ENCODE measurements at regions not wholly inside any gene's neighbourhood (a gene's known extent, or its start where the extent isn't known, plus 50 kb on each side); places are given as distances from the start of the nearest gene placed in this dataset.

DNA sequence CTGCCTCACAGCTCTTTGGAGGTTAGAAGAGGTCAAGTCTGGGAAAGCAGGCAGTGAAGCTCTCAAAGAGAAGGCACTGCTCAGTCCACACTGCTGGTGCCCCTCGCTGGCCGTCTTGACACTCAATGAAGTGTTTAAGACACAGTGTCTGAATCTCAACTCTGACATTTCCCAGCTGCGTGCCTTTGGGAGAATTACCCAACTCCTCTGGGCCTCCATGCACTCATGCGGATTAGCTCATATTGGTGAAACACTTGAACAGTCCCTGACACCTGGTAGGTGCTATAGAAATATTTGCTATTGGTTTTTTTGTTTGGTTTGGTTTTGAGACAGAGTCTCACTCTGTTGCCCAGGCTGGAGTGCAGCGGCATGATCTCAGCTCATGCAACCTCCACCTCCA, 281.0 kb downstream of the SRBD1 start:
- DNase-seq (ENCODE audit: low spot score) = no peak
- 83% methylated on average over 5 of the region's 5 CpGs for WGBS
- no peaks in the 10 kb centered on the region for H3K27me3 ChIP-seq (ENCODE audit: control insufficient read depth in 4 of 4, insufficient read depth in 4 of 4, low read length in 3 of 4)
- peaks cover 10 to 22% (median 18%) of the 10 kb centered on the region in 4 donors for H3K4me1 ChIP-seq (ENCODE audit: control insufficient read depth in 4 of 4, insufficient read depth in 4 of 4, low read length in 3 of 4)
- TF ChIP-seq, protein P1, sequence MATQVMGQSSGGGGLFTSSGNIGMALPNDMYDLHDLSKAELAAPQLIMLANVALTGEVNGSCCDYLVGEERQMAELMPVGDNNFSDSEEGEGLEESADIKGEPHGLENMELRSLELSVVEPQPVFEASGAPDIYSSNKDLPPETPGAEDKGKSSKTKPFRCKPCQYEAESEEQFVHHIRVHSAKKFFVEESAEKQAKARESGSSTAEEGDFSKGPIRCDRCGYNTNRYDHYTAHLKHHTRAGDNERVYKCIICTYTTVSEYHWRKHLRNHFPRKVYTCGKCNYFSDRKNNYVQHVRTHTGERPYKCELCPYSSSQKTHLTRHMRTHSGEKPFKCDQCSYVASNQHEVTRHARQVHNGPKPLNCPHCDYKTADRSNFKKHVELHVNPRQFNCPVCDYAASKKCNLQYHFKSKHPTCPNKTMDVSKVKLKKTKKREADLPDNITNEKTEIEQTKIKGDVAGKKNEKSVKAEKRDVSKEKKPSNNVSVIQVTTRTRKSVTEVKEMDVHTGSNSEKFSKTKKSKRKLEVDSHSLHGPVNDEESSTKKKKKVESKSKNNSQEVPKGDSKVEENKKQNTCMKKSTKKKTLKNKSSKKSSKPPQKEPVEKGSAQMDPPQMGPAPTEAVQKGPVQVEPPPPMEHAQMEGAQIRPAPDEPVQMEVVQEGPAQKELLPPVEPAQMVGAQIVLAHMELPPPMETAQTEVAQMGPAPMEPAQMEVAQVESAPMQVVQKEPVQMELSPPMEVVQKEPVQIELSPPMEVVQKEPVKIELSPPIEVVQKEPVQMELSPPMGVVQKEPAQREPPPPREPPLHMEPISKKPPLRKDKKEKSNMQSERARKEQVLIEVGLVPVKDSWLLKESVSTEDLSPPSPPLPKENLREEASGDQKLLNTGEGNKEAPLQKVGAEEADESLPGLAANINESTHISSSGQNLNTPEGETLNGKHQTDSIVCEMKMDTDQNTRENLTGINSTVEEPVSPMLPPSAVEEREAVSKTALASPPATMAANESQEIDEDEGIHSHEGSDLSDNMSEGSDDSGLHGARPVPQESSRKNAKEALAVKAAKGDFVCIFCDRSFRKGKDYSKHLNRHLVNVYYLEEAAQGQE (IDR thresholded peaks at IDR 0.05) = no peak
- no peak overlapping the region for H3K4me3 ChIP-seq (ENCODE audit: low read depth in 1 of 3, low read length in 3 of 3)
- H3K36me3 ChIP-seq (ENCODE audit: control insufficient read depth in 4 of 4, insufficient read depth in 3 of 4, low read depth in 1 of 4, low read length in 3 of 4) = no peaks in the 10 kb centered on the region
- H3K9me3 ChIP-seq (ENCODE audit: control insufficient read depth in 4 of 4, low read length in 3 of 4) = no peaks in the 10 kb centered on the region
- H3K27ac ChIP-seq (ENCODE audit: low read depth in 1 of 2, low read length in 2 of 2) = no peak overlapping the region
- no peak overlapping the region for H3K9ac ChIP-seq (ENCODE audit: low read depth in 1 of 2, low read length in 2 of 2)

DNA sequence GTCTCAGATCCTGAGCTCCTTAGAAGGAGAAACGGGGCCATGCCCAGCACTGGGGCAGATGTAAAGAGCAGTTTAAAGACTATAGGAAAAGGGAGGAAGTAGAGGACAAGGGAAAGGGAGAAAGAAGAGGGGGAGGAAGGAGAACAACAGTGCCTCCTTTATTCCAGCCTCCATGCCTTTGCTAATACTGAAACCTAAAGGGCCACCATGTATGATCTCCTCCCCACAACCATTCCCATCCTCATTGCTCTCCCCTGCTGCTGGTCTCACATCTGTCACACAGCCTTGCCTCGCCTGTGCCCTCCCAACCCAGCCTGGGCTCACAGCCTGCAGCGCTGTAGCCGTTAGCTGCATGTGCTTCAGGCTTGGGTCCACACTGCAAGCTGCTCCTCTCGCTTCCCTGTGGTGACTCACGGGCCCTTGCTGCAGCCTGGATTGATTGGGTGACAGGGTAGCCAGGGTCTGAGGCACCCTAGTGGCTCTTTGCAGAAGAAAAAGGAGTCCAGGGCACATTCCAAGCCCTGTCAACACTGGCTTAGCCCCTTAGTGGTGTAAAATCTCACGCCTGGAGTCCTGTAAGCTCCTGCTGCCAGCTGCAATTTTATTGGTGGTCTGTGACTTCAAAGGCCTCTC, 281.9 kb downstream of the SRBD1 start:
- TF ChIP-seq RXRA (IDR thresholded peaks at IDR 0.05) = no peak
- no peak overlapping the region for H3K27ac ChIP-seq (ENCODE audit: low read depth in 1 of 2, low read length in 2 of 2)
- no peaks in the 10 kb centered on the region for H3K27me3 ChIP-seq (ENCODE audit: control insufficient read depth in 4 of 4, insufficient read depth in 4 of 4, low read length in 3 of 4)
- H3K4me1 ChIP-seq (ENCODE audit: control insufficient read depth in 4 of 4, insufficient read depth in 4 of 4, low read length in 3 of 4) = peaks cover 10 to 22% (median 18%) of the 10 kb centered on the region in 4 donors
- 84% methylated on average over 7 of the region's 7 CpGs for WGBS
- no peak for DNase-seq (ENCODE audit: low spot score)
- no peaks in the 10 kb centered on the region for H3K36me3 ChIP-seq (ENCODE audit: control insufficient read depth in 4 of 4, insufficient read depth in 3 of 4, low read depth in 1 of 4, low read length in 3 of 4)
- no peak overlapping the region for H3K9ac ChIP-seq (ENCODE audit: low read depth in 1 of 2, low read length in 2 of 2)
- no peak overlapping the region for H3K4me3 ChIP-seq (ENCODE audit: low read depth in 1 of 3, low read length in 3 of 3)
- no peaks in the 10 kb centered on the region for H3K9me3 ChIP-seq (ENCODE audit: control insufficient read depth in 4 of 4, low read length in 3 of 4)

DNA sequence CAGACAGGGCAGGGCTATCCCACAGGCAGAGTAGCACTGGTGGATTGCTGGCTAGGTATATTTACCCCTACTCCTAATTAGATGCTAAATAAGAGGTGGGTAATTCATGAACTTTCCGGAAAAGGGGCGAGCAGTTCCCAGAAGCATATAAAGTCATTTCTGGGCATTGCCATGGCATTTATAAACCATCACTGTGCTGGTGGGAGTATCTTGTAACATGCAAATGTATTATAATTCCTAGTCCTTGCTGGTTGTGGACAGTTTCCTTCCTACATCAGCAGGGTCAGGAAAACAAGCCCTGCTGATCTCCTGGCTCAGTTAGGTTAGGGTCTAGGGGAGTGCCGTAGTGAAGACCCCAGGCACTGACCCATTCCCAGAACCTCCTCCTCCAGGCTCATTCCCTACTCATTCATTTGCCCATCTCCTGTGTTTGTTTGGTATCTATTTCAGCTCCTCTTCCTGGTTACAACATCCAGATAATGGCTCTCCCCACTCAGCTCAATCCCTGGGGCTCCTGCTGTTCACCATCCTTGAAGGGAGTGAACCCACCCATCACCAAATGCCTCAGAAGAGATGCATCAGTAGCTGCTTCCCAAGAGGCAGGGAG, 282.7 kb downstream of the SRBD1 start:
- WGBS = 93% methylated on average over 3 of the region's 3 CpGs
- H3K27ac ChIP-seq (ENCODE audit: low read depth in 1 of 2, low read length in 2 of 2) = no peak overlapping the region
- H3K9me3 ChIP-seq (ENCODE audit: control insufficient read depth in 4 of 4, low read length in 3 of 4) = peaks cover 0 to 3% (median 1%) of the 10 kb centered on the region in 4 donors
- no peak overlapping the region for H3K4me3 ChIP-seq (ENCODE audit: low read depth in 1 of 3, low read length in 3 of 3)
- H3K9ac ChIP-seq (ENCODE audit: low read depth in 1 of 2, low read length in 2 of 2) = no peak overlapping the region
- no peaks in the 10 kb centered on the region for H3K36me3 ChIP-seq (ENCODE audit: control insufficient read depth in 4 of 4, insufficient read depth in 3 of 4, low read depth in 1 of 4, low read length in 3 of 4)
- no peak for DNase-seq (ENCODE audit: low spot score)
- peaks cover 10 to 22% (median 18%) of the 10 kb centered on the region in 4 donors for H3K4me1 ChIP-seq (ENCODE audit: control insufficient read depth in 4 of 4, insufficient read depth in 4 of 4, low read length in 3 of 4)
- H3K27me3 ChIP-seq (ENCODE audit: control insufficient read depth in 4 of 4, insufficient read depth in 4 of 4, low read length in 3 of 4) = no peaks in the 10 kb centered on the region
- TF ChIP-seq JUND (IDR thresholded peaks at IDR 0.05) = no peak

DNA sequence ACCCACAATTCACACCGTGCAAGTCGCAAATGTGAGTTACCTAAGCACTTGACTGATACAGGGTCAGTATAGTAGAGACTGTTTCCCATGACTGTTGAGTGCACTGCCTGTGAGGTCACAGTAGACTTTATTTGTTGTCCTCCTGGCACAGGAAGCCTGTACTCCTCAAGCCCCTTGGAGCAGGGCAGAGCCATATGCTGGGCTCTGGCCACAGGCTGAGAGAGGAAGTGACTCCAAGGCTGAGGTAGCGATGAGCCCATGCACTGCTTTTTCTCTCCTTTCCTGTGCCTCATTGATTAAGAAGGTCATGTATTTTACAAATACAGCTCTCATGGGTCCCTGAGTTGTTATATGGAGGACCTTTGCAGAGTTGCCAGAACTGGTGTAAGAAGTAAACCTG, 287.7 kb downstream of the SRBD1 start:
- WGBS = 93% methylated on average over 3 of the region's 3 CpGs
- H3K4me1 ChIP-seq (ENCODE audit: control insufficient read depth in 4 of 4, insufficient read depth in 4 of 4, low read length in 3 of 4) = no peaks in the 10 kb centered on the region
- no peak overlapping the region for H3K9ac ChIP-seq (ENCODE audit: low read depth in 1 of 2, low read length in 2 of 2)
- DNase-seq (ENCODE audit: low spot score) = no peak
- no peaks in the 10 kb centered on the region for H3K36me3 ChIP-seq (ENCODE audit: control insufficient read depth in 4 of 4, insufficient read depth in 3 of 4, low read depth in 1 of 4, low read length in 3 of 4)
- H3K9me3 ChIP-seq (ENCODE audit: control insufficient read depth in 4 of 4, low read length in 3 of 4) = peaks cover 0 to 5% (median 1%) of the 10 kb centered on the region in 4 donors
- H3K27me3 ChIP-seq (ENCODE audit: control insufficient read depth in 4 of 4, insufficient read depth in 4 of 4, low read length in 3 of 4) = no peaks in the 10 kb centered on the region
- TF ChIP-seq, protein P1 (IDR thresholded peaks at IDR 0.05) = no peak
- TF ChIP-seq SP1 (IDR thresholded peaks at IDR 0.05) = no peak
- TF ChIP-seq, protein P2, sequence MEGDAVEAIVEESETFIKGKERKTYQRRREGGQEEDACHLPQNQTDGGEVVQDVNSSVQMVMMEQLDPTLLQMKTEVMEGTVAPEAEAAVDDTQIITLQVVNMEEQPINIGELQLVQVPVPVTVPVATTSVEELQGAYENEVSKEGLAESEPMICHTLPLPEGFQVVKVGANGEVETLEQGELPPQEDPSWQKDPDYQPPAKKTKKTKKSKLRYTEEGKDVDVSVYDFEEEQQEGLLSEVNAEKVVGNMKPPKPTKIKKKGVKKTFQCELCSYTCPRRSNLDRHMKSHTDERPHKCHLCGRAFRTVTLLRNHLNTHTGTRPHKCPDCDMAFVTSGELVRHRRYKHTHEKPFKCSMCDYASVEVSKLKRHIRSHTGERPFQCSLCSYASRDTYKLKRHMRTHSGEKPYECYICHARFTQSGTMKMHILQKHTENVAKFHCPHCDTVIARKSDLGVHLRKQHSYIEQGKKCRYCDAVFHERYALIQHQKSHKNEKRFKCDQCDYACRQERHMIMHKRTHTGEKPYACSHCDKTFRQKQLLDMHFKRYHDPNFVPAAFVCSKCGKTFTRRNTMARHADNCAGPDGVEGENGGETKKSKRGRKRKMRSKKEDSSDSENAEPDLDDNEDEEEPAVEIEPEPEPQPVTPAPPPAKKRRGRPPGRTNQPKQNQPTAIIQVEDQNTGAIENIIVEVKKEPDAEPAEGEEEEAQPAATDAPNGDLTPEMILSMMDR (IDR thresholded peaks at IDR 0.05; ENCODE audit: low read depth, low read length, missing input control) = no peak
- H3K4me3 ChIP-seq (ENCODE audit: low read depth in 1 of 3, low read length in 3 of 3) = no peak overlapping the region
- no peak overlapping the region for H3K27ac ChIP-seq (ENCODE audit: low read depth in 1 of 2, low read length in 2 of 2)
